HuH-7 (cell line): ENCODE measurements at regions not wholly inside any gene's neighbourhood (a gene's known extent, or its start where the extent isn't known, plus 50 kb on each side); places are given as distances from the start of the nearest gene placed in this dataset.
"Not testable (repeated sequence)": the region's sequence is repeated elsewhere in the genome, so short reads cannot be mapped to it uniquely, and the experiment has no call there.

Source experiments
- DNase-seq: peaks from one replicate; pipeline ENCODE4 v3.0.0; 2011; ENCODE audit warnings: low spot score

DNA sequence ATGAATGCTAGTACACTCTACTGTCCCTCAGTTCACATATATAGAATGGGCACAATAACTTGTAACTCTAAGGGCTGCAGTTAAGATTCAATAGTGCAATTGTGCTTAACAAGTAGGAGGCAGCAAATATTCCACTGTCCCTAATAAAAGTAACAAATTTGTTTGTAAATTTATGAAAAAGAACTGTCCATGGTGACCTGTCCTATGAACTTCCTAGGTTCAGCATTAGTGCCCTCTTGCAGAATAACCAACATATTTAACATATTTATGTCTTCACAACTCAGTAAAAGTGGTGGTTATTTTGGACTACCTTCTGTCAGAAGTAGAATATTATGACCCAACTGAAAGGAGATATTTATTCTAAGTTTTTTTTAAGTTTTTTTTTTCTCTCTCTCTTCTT is 327.8 kb downstream of the CENPW start:
- DNase-seq, result no peak

DNA sequence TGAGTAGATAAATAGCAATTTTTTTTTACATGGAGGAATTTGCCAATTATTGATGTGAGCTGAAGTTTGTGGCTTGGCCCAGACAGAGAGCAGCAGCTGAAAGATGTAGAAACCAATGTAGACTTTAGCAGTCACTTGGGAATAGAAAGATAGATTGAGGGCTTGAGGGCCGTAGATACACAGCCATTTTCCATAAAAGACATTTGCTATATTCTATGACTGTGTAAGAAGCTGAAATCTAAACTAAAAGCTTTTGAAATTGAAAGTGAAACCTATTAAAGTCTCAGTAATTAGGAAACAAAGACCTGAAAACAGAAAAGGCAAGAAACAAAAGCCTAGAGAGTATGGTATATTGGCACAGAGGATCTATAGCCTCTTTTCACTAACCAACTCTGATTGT is 332.7 kb downstream of the CENPW start:
- DNase-seq, result no peak

GRCh38 chr6:126673749-126674148 is 333.8 kb downstream of the CENPW start:
- not testable (repeated sequence) for DNase-seq

GRCh38 chr6:126682440-126682839 is 342.5 kb downstream of the CENPW start:
- DNase-seq, result no peak

DNA sequence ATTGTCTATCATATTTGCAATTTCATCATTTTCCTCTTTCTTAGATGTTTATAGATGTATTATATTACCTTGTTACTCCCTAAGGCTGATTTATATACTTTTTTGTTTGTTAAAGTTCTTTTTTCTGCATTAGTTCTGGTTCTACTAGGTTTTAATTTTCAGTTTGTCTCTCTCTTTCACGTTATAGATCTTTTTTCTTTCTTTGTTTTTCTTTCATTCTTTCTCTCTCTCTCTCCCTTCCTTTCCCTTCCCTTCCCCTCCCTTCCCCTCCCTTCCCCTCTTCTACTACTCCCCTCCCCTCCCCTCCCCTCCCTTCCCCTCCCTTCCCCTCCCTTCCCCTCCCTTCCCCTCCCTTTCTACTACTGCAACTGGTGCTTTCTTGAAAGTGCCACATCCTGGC is 345.3 kb downstream of the CENPW start:
- no peak for DNase-seq

GRCh38 chr6:126696921-126697693 is 357.2 kb downstream of the CENPW start:
- no peak for DNase-seq

- DNase-seq, result no peak
Measured at GRCh38 chr6:126698732-126699240, 358.9 kb downstream of the CENPW start.

DNA sequence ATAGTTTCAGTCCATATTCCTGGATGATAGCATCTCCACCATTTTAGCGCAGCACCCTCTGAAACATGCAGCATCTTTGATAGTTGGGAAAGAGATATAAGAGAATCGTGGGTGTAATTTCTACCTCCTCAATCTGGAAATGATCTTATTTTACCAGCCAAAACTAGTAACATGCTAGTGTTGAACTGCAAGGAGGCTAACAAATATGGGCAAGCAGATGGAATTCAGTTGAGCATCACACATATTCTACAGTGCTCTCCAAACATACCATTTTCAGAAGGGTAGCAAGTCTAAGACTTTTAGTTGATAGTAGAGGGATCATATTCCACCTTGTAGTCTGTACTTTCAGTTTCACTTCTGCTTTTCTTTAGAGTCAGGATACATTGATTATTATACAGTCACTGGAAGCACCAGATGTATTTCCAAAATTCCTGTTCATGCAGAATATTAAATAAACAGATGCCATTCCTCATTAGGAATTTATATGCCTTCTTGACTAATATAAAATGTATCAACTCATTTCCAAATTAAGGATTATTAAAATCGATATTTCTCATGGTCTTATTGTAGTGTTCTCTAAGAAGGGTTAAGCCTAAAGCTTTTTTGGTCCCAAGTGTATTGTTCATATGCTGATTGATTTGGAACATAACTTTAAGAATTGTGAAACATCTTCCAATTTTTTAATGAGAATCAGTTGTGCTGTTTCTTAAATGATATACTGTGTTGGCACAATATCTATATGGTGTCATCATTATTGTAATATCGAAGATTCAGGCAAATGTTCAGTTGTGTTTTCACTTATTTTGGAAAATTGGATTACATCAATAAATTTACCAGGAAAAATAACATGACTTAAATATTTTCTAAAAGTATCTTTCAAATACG is 362.0 kb downstream of the CENPW start:
- no peak for DNase-seq

DNA sequence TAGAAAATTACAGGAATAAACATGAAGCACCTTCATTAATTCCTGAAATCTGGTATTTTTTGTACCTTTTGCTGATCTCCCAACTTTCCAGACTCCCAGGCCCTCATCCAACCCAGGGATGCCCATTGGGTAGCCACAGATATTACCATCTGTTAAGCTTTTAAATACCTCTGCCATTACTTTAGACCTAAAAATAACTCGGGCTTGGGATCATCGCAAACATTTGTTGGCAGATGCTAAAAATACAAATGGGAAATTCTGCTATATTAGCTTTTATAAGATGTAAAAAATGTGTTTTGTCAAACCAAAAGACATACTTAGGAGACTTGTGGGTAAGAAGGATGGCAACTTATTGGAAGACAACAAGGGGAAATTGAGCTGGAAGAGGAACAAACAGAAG is 376.1 kb downstream of the CENPW start:
- DNase-seq, result no peak

- no peak for DNase-seq
Measured at GRCh38 chr6:126716826-126717509, 377.1 kb downstream of the CENPW start.

DNA sequence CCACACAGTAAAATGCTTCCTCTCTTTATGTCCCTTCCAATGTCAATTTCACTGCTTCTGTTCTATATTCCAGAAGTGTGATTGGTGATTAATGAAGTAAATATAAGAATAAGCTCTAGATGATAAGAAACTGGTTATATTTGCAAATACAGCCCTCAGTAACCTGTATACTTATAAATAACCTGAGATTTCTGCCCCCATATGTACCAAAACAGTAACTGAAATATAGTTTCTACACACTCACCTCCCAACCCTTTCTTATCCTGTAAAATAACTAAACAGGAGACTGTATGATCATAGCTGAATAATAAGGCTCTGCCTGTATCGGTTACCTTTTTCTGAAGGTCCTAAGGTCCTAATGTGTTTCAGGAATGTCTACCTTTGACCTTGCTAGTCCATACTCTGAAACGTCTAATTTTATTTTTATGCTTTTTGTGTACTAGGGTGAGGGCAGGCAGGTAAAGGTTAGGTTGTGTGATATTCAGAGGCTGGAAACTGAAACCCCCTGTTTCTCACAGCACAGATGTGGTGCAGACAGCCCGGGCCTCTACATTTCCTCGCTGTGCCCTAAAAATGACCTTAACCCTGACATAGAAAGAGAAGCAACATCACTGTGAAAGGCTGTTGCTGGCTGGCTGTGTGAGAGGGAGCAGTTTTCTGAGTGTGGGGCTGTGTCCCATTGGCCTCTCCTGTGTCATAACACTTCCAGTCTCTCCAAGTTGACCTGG is 378.8 kb downstream of the CENPW start:
- no peak for DNase-seq

DNA sequence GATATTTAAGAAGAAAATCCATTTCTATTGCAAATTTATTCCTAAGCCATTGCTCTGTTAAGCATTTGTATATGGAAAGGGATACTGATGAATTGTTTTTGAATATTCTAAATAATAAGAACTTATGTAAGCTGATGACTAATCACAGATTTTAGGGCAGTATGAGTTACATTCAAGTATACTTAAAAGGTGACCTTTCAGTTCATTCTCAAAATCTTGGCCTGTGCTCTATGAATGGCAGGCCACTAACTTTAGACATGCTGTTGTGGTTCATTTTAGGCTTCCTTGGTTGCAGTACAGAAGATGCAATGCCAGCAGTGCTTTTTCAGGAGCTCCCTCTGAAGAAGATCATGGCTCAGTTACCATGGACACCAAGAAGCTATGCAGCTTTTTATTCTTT is 380.4 kb downstream of the CENPW start:
- no peak for DNase-seq

DNA sequence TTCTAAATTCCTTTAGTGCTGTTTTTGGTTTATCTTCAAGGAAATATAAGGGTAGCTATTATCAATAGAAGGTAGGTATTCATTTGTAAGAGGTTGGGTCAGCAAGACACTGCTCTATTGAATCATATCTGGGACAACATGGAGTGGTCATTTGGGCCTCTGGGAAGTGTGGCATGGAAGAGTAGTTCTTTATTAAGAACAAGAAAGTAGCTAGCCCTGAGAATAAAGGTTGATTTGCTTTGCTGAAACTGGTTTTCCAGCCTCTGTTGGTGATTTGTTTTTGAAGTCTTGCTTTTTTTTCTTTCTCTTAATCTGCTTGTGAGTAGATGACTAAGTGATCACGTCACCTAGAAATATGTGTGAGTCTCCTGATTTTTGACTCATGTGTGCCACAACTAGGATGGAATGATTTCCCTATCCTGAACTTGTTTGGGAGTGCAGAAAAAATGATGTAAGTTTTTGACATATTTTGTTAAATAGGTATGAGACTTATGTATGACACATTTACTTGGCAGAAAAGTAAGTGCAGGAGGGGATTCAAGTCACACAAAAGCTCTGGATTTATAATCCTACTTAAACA is 381.8 kb downstream of the CENPW start:
- no peak for DNase-seq

- DNase-seq, result no peak
Measured at GRCh38 chr6:126722411-126722810, 382.5 kb downstream of the CENPW start.

DNA sequence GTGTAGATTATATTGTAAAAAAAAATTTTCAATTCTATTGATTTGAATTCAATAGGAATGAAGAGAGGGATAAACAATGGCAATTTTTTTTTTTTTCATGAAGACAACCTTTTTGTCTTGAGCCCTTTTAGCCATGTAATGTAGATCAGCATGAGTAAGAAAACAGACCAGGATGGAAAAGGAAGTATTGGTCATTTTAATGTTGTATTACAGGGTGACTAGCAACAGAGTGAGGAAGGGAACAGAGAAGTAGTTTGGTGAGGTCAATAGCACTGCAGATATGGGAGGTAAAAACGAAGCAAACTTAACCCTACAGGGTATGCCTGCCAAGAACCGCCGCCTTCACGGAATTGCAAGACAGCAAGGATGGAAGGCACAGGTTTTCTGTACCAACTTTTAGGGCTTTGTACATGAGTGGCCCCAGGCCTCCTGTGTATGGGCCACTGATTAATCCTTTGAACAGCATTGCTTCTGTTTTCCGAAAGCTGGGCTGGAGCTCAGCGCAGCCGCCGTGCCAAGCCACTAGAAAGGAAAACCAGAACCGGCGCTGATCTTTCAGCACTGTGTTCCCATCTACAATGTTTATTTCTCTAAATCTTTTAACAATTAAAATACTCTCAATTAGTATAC is 383.7 kb downstream of the CENPW start:
- DNase-seq, result no peak

GRCh38 chr6:126724821-126725220 is 384.9 kb downstream of the CENPW start:
- DNase-seq, result no peak

DNA sequence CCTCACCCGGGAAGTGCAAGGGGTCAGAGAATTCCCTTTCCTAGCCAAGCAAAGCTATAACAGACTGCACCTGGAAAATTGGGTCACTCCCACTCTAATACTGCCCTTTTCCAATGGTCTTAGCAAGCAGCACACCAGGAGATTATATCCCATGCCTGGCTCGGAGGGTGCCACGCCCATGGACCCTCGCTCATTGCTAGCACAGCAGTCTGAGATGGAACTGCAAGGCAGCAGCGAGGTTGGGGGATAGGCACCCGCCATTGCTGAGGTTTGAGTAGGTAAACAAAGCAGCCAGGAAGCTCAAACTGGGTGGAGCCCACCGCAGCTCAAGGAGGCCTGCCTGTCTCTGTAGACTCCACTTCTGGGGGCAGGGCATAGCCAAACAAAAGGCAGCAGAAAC is 386.5 kb downstream of the CENPW start:
- DNase-seq, result not testable (repeated sequence)

- no peak for DNase-seq
Measured at GRCh38 chr6:126738146-126738545, 380.3 kb upstream of the RSPO3 start.

DNA sequence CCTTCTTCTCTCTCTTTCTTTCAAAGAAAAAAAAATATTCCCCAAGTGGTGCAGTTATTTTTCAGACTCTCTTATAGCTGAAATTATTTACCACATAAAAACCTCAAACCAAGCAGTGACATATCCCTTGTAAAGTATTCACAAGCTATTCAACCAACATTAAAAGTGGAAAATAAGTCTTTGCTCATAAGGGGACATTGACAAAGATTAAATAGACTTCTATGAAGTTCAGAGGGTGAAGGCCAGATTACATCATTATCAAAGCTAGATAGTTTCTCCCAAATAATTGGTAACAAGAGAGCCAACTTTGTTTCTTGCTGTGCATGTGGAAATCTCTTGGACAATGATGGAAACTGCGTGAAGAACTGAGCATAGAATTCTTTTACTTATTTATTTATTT is 379.8 kb upstream of the RSPO3 start:
- DNase-seq, result no peak

DNA sequence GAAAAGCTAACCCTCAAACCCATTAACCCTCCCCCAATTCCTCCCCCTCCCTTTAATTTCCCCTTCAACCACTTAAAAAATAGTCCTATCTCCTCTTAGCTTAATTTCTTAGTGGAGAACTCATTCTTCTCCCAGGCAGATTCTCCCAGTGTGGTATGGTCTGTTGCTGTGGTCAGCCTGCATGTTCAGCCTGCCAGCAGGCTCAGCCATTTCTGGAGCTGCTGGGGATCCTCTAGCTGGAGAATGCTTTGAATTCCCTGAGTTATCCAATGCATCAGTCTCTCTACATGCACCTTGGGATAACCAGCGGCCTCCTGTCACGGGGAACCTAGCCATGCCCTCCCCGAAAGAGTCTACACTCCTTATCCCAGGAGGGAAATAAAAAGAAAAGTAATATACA is 375.4 kb upstream of the RSPO3 start:
- DNase-seq, result no peak
